Caco-2 (cell line): ENCODE measurements at regions not wholly inside any gene's neighbourhood (a gene's known extent, or its start where the extent isn't known, plus 50 kb on each side); places are given as distances from the start of the nearest gene placed in this dataset.

ENCODE experiments used
- BruUV-seq: library from RNA; stranded (reverse); fragments of 400-500 nt; replicated peaks from 2 replicates; lab custom pipeline; 2021; lab: Mats Ljungman, UMichigan
- CTCF ChIA-PET: fragments of 300-600 bp; sonication (Branson Sonifier 250); formaldehyde crosslinking; loops from one replicate; lab custom pipeline; 2022; ENCODE audit warnings: antibody characterized with exemption; lab: Charles Lee
- POLR2A ChIA-PET: fragments of 300-600 bp; sonication (Branson Sonifier 250); formaldehyde crosslinking; loops from one replicate; lab custom pipeline; 2022; ENCODE audit warnings: antibody characterized with exemption; lab: Charles Lee
- DNase-seq, 2 experiments: peaks; one replicate each; pipeline versions ENCODE4 v3.0.0 to v3.0.0-alpha.2; 2020 to 2022
- H3K27me3 ChIP-seq: replicated peaks from 2 replicates; pipeline ENCODE4 v1.6.0; 2011; ENCODE audit warnings: low read length; ENCODE audit not compliant: control insufficient read depth, insufficient read depth
- H3K36me3 ChIP-seq: 2 replicates; pipeline ENCODE4 v1.5.1; 2011; ENCODE audit warnings: low read length; ENCODE audit not compliant: control insufficient read depth, insufficient read depth
- H3K4me1 ChIP-seq: fragments of 250-450 bp; sonication (Bioruptor Pico); 2 replicates; pipeline ENCODE4 v1.5.1; 2020; ENCODE audit warnings: mild to moderate bottlenecking
- H3K4me3 ChIP-seq: 2 replicates; pipeline ENCODE4 v1.5.1; 2011; ENCODE audit warnings: low read depth, mild to moderate bottlenecking, control low read depth, low read length
- H3K9me3 ChIP-seq: fragments of 250-450 bp; sonication (Bioruptor Pico); 2 replicates; pipeline ENCODE4 v1.5.1; 2020; ENCODE audit warnings: mild to moderate bottlenecking, moderate library complexity
- H3K27ac Mint-ChIP-seq: one replicate; pipeline ENCODE4 v1.8.0; 2022; ENCODE audit warnings: mixed read lengths; ENCODE audit not compliant: unreplicated experiment
- H3K27me3 Mint-ChIP-seq: one replicate; pipeline ENCODE4 v1.8.0; 2022; ENCODE audit warnings: mixed read lengths; ENCODE audit not compliant: insufficient read depth, unreplicated experiment
- H3K36me3 Mint-ChIP-seq: one replicate; pipeline ENCODE4 v1.8.0; 2022; ENCODE audit warnings: mild to moderate bottlenecking, mixed read lengths; ENCODE audit not compliant: insufficient read depth, unreplicated experiment
- H3K4me1 Mint-ChIP-seq: one replicate; pipeline ENCODE4 v1.8.0; 2022; ENCODE audit warnings: low read depth, mixed read lengths; ENCODE audit not compliant: unreplicated experiment
- H3K4me3 Mint-ChIP-seq: one replicate; pipeline ENCODE4 v1.8.0; 2022; ENCODE audit warnings: mild to moderate bottlenecking, moderate library complexity, mixed read lengths; ENCODE audit not compliant: unreplicated experiment
- H3K9me3 Mint-ChIP-seq: one replicate; pipeline ENCODE4 v1.8.0; 2022; ENCODE audit warnings: mixed read lengths; ENCODE audit not compliant: unreplicated experiment
- CTCF ChIP-seq, 2 experiments: fragments of 200-600 bp in 1 of 2; IDR thresholded peaks; 1 replicate in 1 of 2; 2 replicates in 1 of 2; pipeline versions ENCODE4 v1.5.1 to v1.8.0; 2011 to 2022; ENCODE audit warnings: antibody characterized with exemption in 1 of 2, control low read depth in 1 of 2, inconsistent platforms in 1 of 2, low read depth in 1 of 2, low read length in 1 of 2, mild to moderate bottlenecking in 1 of 2, moderate library complexity in 1 of 2; ENCODE audit not compliant: insufficient read depth in 1 of 2, severe bottlenecking in 1 of 2, unreplicated experiment in 1 of 2
- intact Hi-C: fragments of 100-400 bp; cut with micrococcal nuclease; formaldehyde crosslinking; loops from one replicate; pipeline ENCODE4 v1.10.0; 2022; ENCODE audit not compliant: unreplicated experiment

GRCh38 chr1:36613721-36614120 is 131.0 kb upstream of the CSF3R start:
- H3K4me3 Mint-ChIP-seq = no peak overlapping the region
- H3K9me3 ChIP-seq = no peaks in the 10 kb centered on the region
- no peak overlapping the region for H3K4me3 ChIP-seq
- BruUV-seq = no TSS peak
- ChIA-PET POLR2A (no interaction called here), CTCF (no interaction called here)
- intact Hi-C loops = no loop called here
- no peak for TF ChIP-seq CTCF (IDR thresholded peaks at IDR 0.05; ENCODE audit: insufficient read depth in 1 of 2, low read depth in 1 of 2, low read length in 1 of 2, severe bottlenecking in 1 of 2, unreplicated experiment in 1 of 2)
- no peaks in the 10 kb centered on the region for H3K4me1 ChIP-seq
- no peaks in the 10 kb centered on the region for H3K4me1 Mint-ChIP-seq
- H3K27me3 ChIP-seq = no peaks in the 10 kb centered on the region
- H3K9me3 Mint-ChIP-seq = no peaks in the 10 kb centered on the region
- H3K27me3 Mint-ChIP-seq = no peaks in the 10 kb centered on the region
- no peak for DNase-seq
- H3K27ac Mint-ChIP-seq = no peak overlapping the region
- H3K36me3 Mint-ChIP-seq = no peaks in the 10 kb centered on the region
- no peaks in the 10 kb centered on the region for H3K36me3 ChIP-seq

GRCh38 chr1:36612881-36613280 is 130.2 kb upstream of the CSF3R start:
- H3K27me3 ChIP-seq = no peaks in the 10 kb centered on the region
- Mint-ChIP-seq H3K4me1 (no peaks in the 10 kb centered on the region), H3K36me3 (no peaks in the 10 kb centered on the region), H3K27ac (no peak overlapping the region), H3K27me3 (no peaks in the 10 kb centered on the region), H3K9me3 (no peaks in the 10 kb centered on the region), H3K4me3 (no peak overlapping the region)
- peak in 1 of 2 experiments; percentile 2 for DNase-seq
- no peaks in the 10 kb centered on the region for H3K9me3 ChIP-seq
- no peaks in the 10 kb centered on the region for H3K36me3 ChIP-seq
- no peak overlapping the region for H3K4me3 ChIP-seq
- POLR2A ChIA-PET = no interaction called here
- intact Hi-C loops = no loop called here
- CTCF ChIA-PET = no interaction called here
- peak in 1 of 2 experiments; percentile 1 for TF ChIP-seq CTCF (IDR thresholded peaks at IDR 0.05; ENCODE audit: insufficient read depth in 1 of 2, low read depth in 1 of 2, low read length in 1 of 2, severe bottlenecking in 1 of 2, unreplicated experiment in 1 of 2)
- no peaks in the 10 kb centered on the region for H3K4me1 ChIP-seq
- BruUV-seq = no TSS peak

- H3K27me3 Mint-ChIP-seq = no peaks in the 10 kb centered on the region
- intact Hi-C loops = no loop called here
- no peaks in the 10 kb centered on the region for H3K4me1 Mint-ChIP-seq
- ChIA-PET POLR2A (no interaction called here), CTCF (no interaction called here)
- no peak overlapping the region for H3K4me3 ChIP-seq
- no peaks in the 10 kb centered on the region for H3K9me3 ChIP-seq
- TF ChIP-seq CTCF (IDR thresholded peaks at IDR 0.05; ENCODE audit: insufficient read depth in 1 of 2, low read depth in 1 of 2, low read length in 1 of 2, severe bottlenecking in 1 of 2, unreplicated experiment in 1 of 2) = no peak
- no peaks in the 10 kb centered on the region for H3K27me3 ChIP-seq
- no peaks in the 10 kb centered on the region for H3K4me1 ChIP-seq
- DNase-seq = peak; percentile 23 to 51
- no peaks in the 10 kb centered on the region for H3K36me3 ChIP-seq
- BruUV-seq = no TSS peak
- H3K27ac Mint-ChIP-seq = no peak overlapping the region
- no peaks in the 10 kb centered on the region for H3K9me3 Mint-ChIP-seq
- H3K4me3 Mint-ChIP-seq = no peak overlapping the region
- no peaks in the 10 kb centered on the region for H3K36me3 Mint-ChIP-seq
Observed at GRCh38 chr1:36612121-36612520, 129.4 kb upstream of the CSF3R start.
